GM20000 (cell line): ENCODE measurements at regions not wholly inside any gene's neighbourhood (a gene's known extent, or its start where the extent isn't known, plus 50 kb on each side); places are given as distances from the start of the nearest gene placed in this dataset.

Experiments
- DNase-seq: peaks from one replicate; pipeline ENCODE4 v3.0.0; 2012; ENCODE audit warnings: low spot score
- CTCF ChIP-seq: IDR thresholded peaks from 2 replicates; pipeline ENCODE4 v1.5.1; 2012; ENCODE audit warnings: mild to moderate bottlenecking, control low read depth; ENCODE audit errors: extremely low read depth, missing control alignments

GRCh38 chr4:159604781-159605180, 501.9 kb downstream of the RAPGEF2 start:
- TF ChIP-seq CTCF, result no peak
- no peak for DNase-seq

- TF ChIP-seq CTCF, result no peak
- no peak for DNase-seq
Measured at GRCh38 chr4:159606835-159607234, 504.0 kb downstream of the RAPGEF2 start.

- no peak for DNase-seq
- no peak for TF ChIP-seq CTCF
Measured at GRCh38 chr4:159607809-159608208, 504.9 kb downstream of the RAPGEF2 start.

GRCh38 chr4:159608436-159608835, 505.6 kb downstream of the RAPGEF2 start:
- no peak for DNase-seq
- no peak for TF ChIP-seq CTCF

GRCh38 chr4:159632031-159632430, 529.2 kb downstream of the RAPGEF2 start:
- no peak for DNase-seq
- no peak for TF ChIP-seq CTCF

GRCh38 chr4:159639671-159640323, 536.9 kb downstream of the RAPGEF2 start:
- no peak for TF ChIP-seq CTCF
- DNase-seq, result no peak

GRCh38 chr4:159649237-159649636, 546.4 kb downstream of the RAPGEF2 start:
- TF ChIP-seq CTCF, result no peak
- no peak for DNase-seq
